Endodermal cell (in vitro differentiated cells): ENCODE measurements at regions not wholly inside any gene's neighbourhood (a gene's known extent, or its start where the extent isn't known, plus 50 kb on each side); places are given as distances from the start of the nearest gene placed in this dataset.

Source experiments
- DNase-seq: peaks from one replicate; pipeline ENCODE4 v3.0.0-alpha.2; 2017
- H3K27ac ChIP-seq: 2 replicates; pipeline ENCODE4 v1.5.1; 2013; ENCODE audit warnings: mild to moderate bottlenecking, low read depth, low read length, moderate library complexity
- H3K27me3 ChIP-seq: 2 replicates; pipeline ENCODE4 v1.6.1; 2013; ENCODE audit warnings: mild to moderate bottlenecking, low read length, moderate library complexity; ENCODE audit not compliant: insufficient read depth, control insufficient read depth, poor library complexity, severe bottlenecking
- H3K36me3 ChIP-seq: 2 replicates; pipeline ENCODE4 v1.7.0; 2013; ENCODE audit warnings: mild to moderate bottlenecking, low read length, moderate library complexity; ENCODE audit not compliant: control insufficient read depth, insufficient read depth
- H3K4me1 ChIP-seq: one replicate; pipeline ENCODE4 v1.7.0; 2013; ENCODE audit warnings: low read length; ENCODE audit not compliant: control insufficient read depth, insufficient read depth
- H3K4me3 ChIP-seq: 2 replicates; pipeline ENCODE4 v1.5.1; 2013; ENCODE audit warnings: mild to moderate bottlenecking, low read length, moderate library complexity
- H3K9ac ChIP-seq: 2 replicates; pipeline ENCODE4 v1.6.1; 2013; ENCODE audit warnings: mild to moderate bottlenecking, low read length, moderate library complexity; ENCODE audit not compliant: poor library complexity, severe bottlenecking; ENCODE audit errors: extremely low read depth
- H3K9me3 ChIP-seq: 2 replicates; pipeline ENCODE4 v1.6.1; 2013; ENCODE audit warnings: mild to moderate bottlenecking, low read length, moderate library complexity; ENCODE audit not compliant: control insufficient read depth
- H3K27ac Mint-ChIP-seq: 2 replicates; pipeline ENCODE4 v1.8.0; 2020; ENCODE audit warnings: mixed read lengths
- H3K27me3 Mint-ChIP-seq: 2 replicates; pipeline ENCODE4 v1.8.0; 2021; ENCODE audit warnings: mild to moderate bottlenecking, mixed read lengths; ENCODE audit not compliant: insufficient read depth
- H3K36me3 Mint-ChIP-seq: 2 replicates; pipeline ENCODE4 v1.8.0; 2020; ENCODE audit warnings: low read depth, mixed read lengths
- H3K4me1 Mint-ChIP-seq: 2 replicates; pipeline ENCODE4 v1.8.0; 2020; ENCODE audit warnings: mixed read lengths
- H3K4me3 Mint-ChIP-seq: 2 replicates; pipeline ENCODE4 v1.8.0; 2020; ENCODE audit warnings: mild to moderate bottlenecking, moderate library complexity, mixed read lengths
- H3K9me3 Mint-ChIP-seq: 2 replicates; pipeline ENCODE4 v1.8.0; 2020; ENCODE audit warnings: mild to moderate bottlenecking, mixed read lengths
- WGBS, 2 experiments: methylation state at CpG; one replicate each; pipeline versions ENCODE4 v1.1.5 to v1.1.7; 2013; ENCODE audit warnings: missing lambda C conversion rate in 2 of 2, mixed read lengths in 1 of 2; ENCODE audit not compliant: insufficient coverage in 1 of 2, insufficient read length in 1 of 2; 5-methylcytosine and 5-hydroxymethylcytosine counted together
- TF ChIP-seq, protein P1 (sequence below): fragments of 200-600 bp; sonication (generic); conservative IDR thresholded peaks from 2 replicates; pipeline ENCODE4 v1.5.0; 2021; ENCODE audit warnings: antibody characterized with exemption, mild to moderate bottlenecking

DNA sequence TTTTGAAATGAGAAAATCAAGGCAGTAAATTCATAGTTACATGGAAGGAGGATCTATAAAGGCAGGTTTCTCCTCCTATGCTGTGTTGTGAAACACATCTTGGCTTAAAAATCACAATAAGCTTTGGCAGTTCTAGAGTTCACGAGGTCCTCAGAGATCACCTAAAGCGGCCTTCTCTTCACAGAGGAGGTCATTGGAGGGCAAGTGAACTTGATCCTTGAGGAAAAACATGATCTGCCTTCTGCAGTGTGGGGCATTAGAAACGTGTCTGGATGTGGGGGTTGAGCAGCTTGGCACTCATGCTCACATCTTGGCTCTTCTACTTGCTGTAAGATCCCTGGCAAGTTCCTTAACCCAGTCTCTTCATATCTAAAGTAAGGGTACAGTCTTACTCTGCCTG lies 96.1 kb upstream of the BMPER start:
- H3K27ac ChIP-seq: no peak overlapping the region
- DNase-seq: no peak
- Mint-ChIP-seq H3K27ac (no peak overlapping the region), H3K4me1 (peaks cover 40% of the 10 kb centered on the region), H3K27me3 (no peaks in the 10 kb centered on the region), H3K9me3 (no peaks in the 10 kb centered on the region), H3K4me3 (no peak overlapping the region), H3K36me3 (no peaks in the 10 kb centered on the region)
- no peaks in the 10 kb centered on the region for H3K9me3 ChIP-seq
- H3K4me1 ChIP-seq: peaks cover 24% of the 10 kb centered on the region
- 92% methylated on average over 3 of the region's 3 CpGs; no CpG with 5 or more reads in 1 of the 2 experiments for WGBS, 2 experiments
- H3K36me3 ChIP-seq: no peaks in the 10 kb centered on the region
- no peaks in the 10 kb centered on the region for H3K27me3 ChIP-seq
- no peak overlapping the region for H3K9ac ChIP-seq
- no peak overlapping the region for H3K4me3 ChIP-seq
- TF ChIP-seq, protein P1, sequence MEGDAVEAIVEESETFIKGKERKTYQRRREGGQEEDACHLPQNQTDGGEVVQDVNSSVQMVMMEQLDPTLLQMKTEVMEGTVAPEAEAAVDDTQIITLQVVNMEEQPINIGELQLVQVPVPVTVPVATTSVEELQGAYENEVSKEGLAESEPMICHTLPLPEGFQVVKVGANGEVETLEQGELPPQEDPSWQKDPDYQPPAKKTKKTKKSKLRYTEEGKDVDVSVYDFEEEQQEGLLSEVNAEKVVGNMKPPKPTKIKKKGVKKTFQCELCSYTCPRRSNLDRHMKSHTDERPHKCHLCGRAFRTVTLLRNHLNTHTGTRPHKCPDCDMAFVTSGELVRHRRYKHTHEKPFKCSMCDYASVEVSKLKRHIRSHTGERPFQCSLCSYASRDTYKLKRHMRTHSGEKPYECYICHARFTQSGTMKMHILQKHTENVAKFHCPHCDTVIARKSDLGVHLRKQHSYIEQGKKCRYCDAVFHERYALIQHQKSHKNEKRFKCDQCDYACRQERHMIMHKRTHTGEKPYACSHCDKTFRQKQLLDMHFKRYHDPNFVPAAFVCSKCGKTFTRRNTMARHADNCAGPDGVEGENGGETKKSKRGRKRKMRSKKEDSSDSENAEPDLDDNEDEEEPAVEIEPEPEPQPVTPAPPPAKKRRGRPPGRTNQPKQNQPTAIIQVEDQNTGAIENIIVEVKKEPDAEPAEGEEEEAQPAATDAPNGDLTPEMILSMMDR: no peak

GRCh38 chr7:33810356-33810755 lies 95.0 kb upstream of the BMPER start:
- peaks cover 31% of the 10 kb centered on the region for H3K4me1 Mint-ChIP-seq
- H3K9me3 Mint-ChIP-seq: no peaks in the 10 kb centered on the region
- Histone ChIP-seq H3K27me3 (no peaks in the 10 kb centered on the region), H3K27ac (no peak overlapping the region), H3K9ac (no peak overlapping the region), H3K4me3 (no peak overlapping the region), H3K36me3 (no peaks in the 10 kb centered on the region), H3K9me3 (no peaks in the 10 kb centered on the region), H3K4me1 (peaks cover 18% of the 10 kb centered on the region)
- WGBS, 2 experiments: 97 to 100% methylated on average over 3 to 4 of the region's 4 CpGs
- H3K36me3 Mint-ChIP-seq: no peaks in the 10 kb centered on the region
- TF ChIP-seq, protein P1: no peak
- no peaks in the 10 kb centered on the region for H3K27me3 Mint-ChIP-seq
- no peak overlapping the region for H3K4me3 Mint-ChIP-seq
- H3K27ac Mint-ChIP-seq: no peak overlapping the region
- no peak for DNase-seq

- no peak overlapping the region for H3K9ac ChIP-seq
- no peak overlapping the region for H3K27ac ChIP-seq
- H3K9me3 Mint-ChIP-seq: no peaks in the 10 kb centered on the region
- peaks cover 3% of the 10 kb centered on the region for H3K4me1 ChIP-seq
- H3K4me3 Mint-ChIP-seq: no peak overlapping the region
- no peak for DNase-seq
- H3K4me3 ChIP-seq: no peak overlapping the region
- H3K9me3 ChIP-seq: no peaks in the 10 kb centered on the region
- TF ChIP-seq, protein P1: no peak
- H3K36me3 ChIP-seq: no peaks in the 10 kb centered on the region
- H3K4me1 Mint-ChIP-seq: peaks cover 5% of the 10 kb centered on the region
- 99 to 100% methylated on average over 4 of the region's 4 CpGs for WGBS, 2 experiments
- no peaks in the 10 kb centered on the region for H3K27me3 Mint-ChIP-seq
- no peaks in the 10 kb centered on the region for H3K27me3 ChIP-seq
- no peak overlapping the region for H3K27ac Mint-ChIP-seq
- no peaks in the 10 kb centered on the region for H3K36me3 Mint-ChIP-seq
These were observed 92.0 kb upstream of the BMPER start for GRCh38 chr7:33813331-33813730.
